Epithelial cell of esophagus (primary cell): ENCODE measurements at regions not wholly inside any gene's neighbourhood (a gene's known extent, or its start where the extent isn't known, plus 50 kb on each side); places are given as distances from the start of the nearest gene placed in this dataset.

Experiments used
- DNase-seq: peaks from one replicate; pipeline ENCODE4 v3.0.0; 2010; ENCODE audit warnings: low read depth
- H3K4me3 ChIP-seq: 2 replicates; pipeline ENCODE4 v1.5.1; 2011; ENCODE audit warnings: mild to moderate bottlenecking, low read length, control low read depth
- TF ChIP-seq, protein P1 (sequence below): IDR thresholded peaks from 2 replicates; pipeline ENCODE4 v1.5.1; 2011; ENCODE audit warnings: low read depth, mild to moderate bottlenecking, low read length, control low read depth, inconsistent platforms; ENCODE audit not compliant: insufficient read depth; ENCODE audit errors: missing control alignments

DNA sequence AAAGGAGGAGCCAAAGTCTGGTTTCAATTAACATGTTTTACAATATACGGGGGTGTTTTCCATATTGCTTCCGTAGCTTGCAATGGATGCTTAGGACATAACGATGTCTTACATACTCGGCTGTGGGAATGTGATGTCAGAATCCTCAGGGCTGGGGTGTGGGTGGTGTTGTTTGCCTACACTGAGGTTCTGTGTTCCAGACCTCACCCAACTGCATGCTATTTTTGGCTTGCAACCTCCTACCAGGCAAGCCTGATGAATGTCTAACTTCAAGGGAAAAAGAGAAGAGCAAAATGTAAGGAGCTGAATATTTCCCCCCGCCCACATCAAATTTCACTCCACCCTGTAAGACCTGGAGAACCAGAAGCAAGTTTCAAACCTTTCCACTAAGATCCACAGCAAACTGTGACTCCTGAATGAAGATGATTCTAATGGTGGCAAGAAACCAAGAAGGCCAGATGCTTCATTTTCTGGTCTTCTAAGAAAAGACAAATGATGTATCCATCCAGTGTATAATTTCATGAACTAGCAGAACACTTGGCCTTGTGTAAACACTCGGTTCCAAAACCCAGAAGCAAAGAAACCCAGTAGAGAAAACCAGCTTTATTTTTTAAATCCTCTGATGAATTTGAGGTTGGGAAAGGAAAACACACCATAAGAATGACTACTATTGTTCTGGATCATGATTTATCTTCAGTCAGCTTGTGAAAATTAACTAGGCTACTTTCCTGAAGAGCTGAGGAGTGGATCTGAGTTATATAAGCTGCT lies 227.9 kb downstream of the DACT1 start:
- no peak for DNase-seq
- TF ChIP-seq, protein P1, sequence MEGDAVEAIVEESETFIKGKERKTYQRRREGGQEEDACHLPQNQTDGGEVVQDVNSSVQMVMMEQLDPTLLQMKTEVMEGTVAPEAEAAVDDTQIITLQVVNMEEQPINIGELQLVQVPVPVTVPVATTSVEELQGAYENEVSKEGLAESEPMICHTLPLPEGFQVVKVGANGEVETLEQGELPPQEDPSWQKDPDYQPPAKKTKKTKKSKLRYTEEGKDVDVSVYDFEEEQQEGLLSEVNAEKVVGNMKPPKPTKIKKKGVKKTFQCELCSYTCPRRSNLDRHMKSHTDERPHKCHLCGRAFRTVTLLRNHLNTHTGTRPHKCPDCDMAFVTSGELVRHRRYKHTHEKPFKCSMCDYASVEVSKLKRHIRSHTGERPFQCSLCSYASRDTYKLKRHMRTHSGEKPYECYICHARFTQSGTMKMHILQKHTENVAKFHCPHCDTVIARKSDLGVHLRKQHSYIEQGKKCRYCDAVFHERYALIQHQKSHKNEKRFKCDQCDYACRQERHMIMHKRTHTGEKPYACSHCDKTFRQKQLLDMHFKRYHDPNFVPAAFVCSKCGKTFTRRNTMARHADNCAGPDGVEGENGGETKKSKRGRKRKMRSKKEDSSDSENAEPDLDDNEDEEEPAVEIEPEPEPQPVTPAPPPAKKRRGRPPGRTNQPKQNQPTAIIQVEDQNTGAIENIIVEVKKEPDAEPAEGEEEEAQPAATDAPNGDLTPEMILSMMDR, result no peak
- H3K4me3 ChIP-seq, result no peak overlapping the region

DNA sequence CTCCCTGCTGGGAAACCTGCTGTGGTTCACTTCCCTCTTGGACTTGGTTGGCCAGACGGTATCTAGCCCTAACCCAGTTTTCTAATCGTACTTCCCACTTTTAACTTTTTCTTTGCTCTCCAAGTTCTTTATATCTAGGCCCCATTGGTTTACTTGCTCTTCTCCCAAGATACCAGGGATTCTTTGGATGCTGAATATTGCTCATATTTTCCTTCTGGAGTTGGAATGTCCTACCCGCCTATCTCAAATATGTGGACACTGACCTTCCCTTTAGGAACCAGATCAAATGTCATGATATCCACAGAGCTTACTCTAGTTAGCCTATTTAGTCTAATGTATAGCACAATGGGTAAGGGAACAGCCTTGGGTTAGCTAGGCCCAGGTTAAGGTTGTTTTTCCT lies 228.6 kb downstream of the DACT1 start:
- DNase-seq, result no peak
- H3K4me3 ChIP-seq, result no peak overlapping the region

DNA sequence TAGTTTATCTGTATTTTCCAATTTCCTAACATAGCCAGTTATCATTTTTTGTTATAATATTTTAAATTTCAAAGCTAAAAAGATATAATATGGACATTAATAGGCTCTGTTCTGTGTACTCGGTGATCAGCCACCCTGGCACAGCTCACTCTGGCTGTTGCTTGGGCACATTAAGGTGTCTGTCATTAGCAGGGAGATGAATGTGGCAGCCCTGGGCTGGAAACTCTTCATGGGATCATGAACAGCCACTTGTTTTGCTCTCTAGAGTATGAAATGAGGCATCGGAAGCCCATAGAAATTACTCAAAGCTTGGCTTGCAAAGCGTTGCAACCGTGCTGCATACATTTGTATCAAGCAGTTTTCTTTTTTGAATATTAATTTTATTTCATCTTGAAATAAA lies 233.2 kb downstream of the DACT1 start:
- TF ChIP-seq, protein P1, result no peak
- no peak for DNase-seq
- H3K4me3 ChIP-seq, result no peak overlapping the region

More for the DNA sequence above, 228.6 kb downstream of the DACT1 start:
- TF ChIP-seq, protein P1, result no peak

DNA sequence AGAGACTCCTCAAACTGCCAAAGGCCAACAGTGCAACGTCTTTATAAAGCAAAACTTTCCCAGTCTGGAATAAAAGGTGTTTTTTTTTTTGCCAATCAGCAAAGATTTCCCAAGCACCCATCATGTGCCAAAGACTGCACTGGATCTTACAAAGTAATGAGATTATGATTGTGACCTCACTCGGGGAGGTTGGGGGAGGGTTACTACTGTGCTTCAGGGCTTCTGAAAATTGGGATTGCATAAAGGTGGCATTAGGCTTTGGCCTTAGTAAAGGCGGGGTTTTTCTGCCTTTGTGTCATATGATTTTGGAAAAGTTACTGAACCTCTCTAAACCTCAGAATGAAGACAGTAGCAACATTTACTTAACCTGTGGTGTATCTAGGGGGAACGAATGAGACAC lies 233.8 kb downstream of the DACT1 start:
- DNase-seq, result no peak
- no peak overlapping the region for H3K4me3 ChIP-seq

DNA sequence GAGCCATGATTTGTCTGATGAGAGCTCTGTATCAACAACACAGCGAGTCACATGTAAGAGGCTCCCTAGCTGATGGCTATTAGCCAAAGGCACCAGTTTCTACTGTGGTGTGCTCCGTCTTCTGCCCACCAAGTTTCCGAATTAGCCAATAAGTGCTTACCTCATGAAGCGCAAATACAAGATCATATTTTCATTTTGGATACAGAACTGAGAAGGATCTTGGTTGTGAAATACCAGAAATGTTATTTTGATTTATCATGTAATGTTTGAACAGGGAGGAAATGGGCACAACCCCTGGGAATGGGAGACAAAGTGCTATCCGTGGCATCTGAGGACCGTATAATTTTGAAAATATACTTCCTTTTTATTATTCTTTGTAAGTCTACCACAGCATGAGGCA lies 234.3 kb downstream of the DACT1 start:
- DNase-seq, result no peak
- no peak overlapping the region for H3K4me3 ChIP-seq
- TF ChIP-seq, protein P1, result no peak

More for the DNA sequence above, 233.8 kb downstream of the DACT1 start:
- TF ChIP-seq, protein P1, result no peak

DNA sequence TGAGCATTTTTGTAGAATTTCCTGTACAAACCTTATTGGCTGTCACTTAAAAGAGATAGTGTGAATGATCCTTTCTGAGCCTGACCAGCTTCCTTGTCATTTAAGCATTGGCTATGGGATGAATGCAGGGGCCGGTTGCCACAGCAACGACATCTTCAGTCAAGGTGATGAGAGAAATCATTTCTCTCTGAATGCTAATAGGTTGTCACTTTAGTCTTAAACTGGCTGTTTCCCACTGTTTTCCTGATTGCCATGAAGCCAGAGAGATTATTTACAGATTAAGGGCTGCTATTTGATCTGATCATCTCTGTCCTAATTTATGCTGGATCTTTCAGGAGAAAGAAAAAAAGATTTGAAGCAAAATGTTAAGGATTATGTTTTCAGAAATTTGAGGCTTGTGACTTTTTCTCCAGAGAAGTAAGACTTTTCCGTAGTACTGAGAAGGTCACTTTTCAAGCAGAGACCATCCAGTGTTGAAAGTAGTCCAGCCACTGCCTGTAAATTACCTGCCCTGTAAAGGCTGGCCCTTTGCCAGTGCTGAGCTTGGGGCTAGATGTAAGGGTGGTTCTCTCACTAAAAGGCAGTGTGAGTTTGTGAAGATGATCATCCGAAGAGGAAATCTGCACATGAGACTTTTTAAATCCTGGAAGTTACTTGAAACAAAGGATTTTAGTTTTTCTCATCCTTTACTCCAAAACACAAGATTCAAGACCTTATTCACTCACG lies 235.6 kb downstream of the DACT1 start:
- H3K4me3 ChIP-seq, result no peak overlapping the region
- TF ChIP-seq, protein P1, result no peak
- no peak for DNase-seq
